OCI-LY7 (cell line): ENCODE measurements at regions not wholly inside any gene's neighbourhood (a gene's known extent, or its start where the extent isn't known, plus 50 kb on each side); places are given as distances from the start of the nearest gene placed in this dataset.

ENCODE experiments used
- BruUV-seq: library from RNA; stranded (reverse); fragments of 400-500 nt; replicated peaks from 2 replicates; lab custom pipeline; 2021; lab: Mats Ljungman, UMichigan
- CTCF ChIA-PET: fragments of 300-600 bp; sonication (Branson Sonifier 250); formaldehyde crosslinking; loops from one replicate; lab custom pipeline; 2022; ENCODE audit warnings: antibody characterized with exemption; ENCODE audit not compliant: unreplicated experiment; lab: Charles Lee
- POLR2A ChIA-PET: fragments of 300-600 bp; sonication (Branson Sonifier 250); formaldehyde crosslinking; loops from one replicate; lab custom pipeline; 2022; ENCODE audit warnings: antibody characterized with exemption; lab: Charles Lee
- DNase-seq: peaks from one replicate; pipeline ENCODE4 v3.0.0-alpha.2; 2015; ENCODE audit warnings: low spot score
- H2AFZ ChIP-seq: fragments of 200-600 bp; sonication (generic), shearing (Covaris generic); 2 replicates; pipeline ENCODE4 v1.6.1; 2014; ENCODE audit warnings: mild to moderate bottlenecking, antibody characterized with exemption, low read length, moderate library complexity
- H3K27ac ChIP-seq: fragments of 200-600 bp; sonication (generic); 2 replicates; pipeline ENCODE4 v1.5.1; 2014; ENCODE audit warnings: mixed run types, low read depth, mild to moderate bottlenecking, moderate library complexity, low read length, inconsistent platforms; ENCODE audit not compliant: poor library complexity, severe bottlenecking
- H3K36me3 ChIP-seq: fragments of 200-600 bp; sonication (generic); 2 replicates; pipeline ENCODE4 v1.6.1; 2014; ENCODE audit warnings: mild to moderate bottlenecking, antibody characterized with exemption, low read length, moderate library complexity, mixed read lengths; ENCODE audit not compliant: insufficient read depth
- H3K4me1 ChIP-seq: fragments of 200-600 bp; sonication (generic); 2 replicates; pipeline ENCODE4 v1.5.1; 2014; ENCODE audit warnings: mild to moderate bottlenecking, low read length; ENCODE audit not compliant: insufficient read depth, poor library complexity, severe bottlenecking
- H3K4me2 ChIP-seq: fragments of 200-600 bp; sonication (generic); 2 replicates; pipeline ENCODE4 v1.6.1; 2014; ENCODE audit warnings: mild to moderate bottlenecking, low read length
- H3K4me3 ChIP-seq: fragments of 200-600 bp; sonication (generic); 2 replicates; pipeline ENCODE4 v1.5.1; 2014; ENCODE audit warnings: mild to moderate bottlenecking, low read depth, low read length; ENCODE audit not compliant: poor library complexity, severe bottlenecking
- H3K79me2 ChIP-seq: fragments of 200-600 bp; sonication (generic); 2 replicates; pipeline ENCODE4 v1.6.1; 2016; ENCODE audit warnings: low read depth, mild to moderate bottlenecking, low read length, moderate library complexity, mixed read lengths; ENCODE audit not compliant: insufficient read depth
- H3K9me2 ChIP-seq: fragments of 200-600 bp; sonication (generic); 2 replicates; pipeline ENCODE4 v1.6.1; 2016; ENCODE audit warnings: mild to moderate bottlenecking, low read length, mixed read lengths; ENCODE audit not compliant: insufficient read depth
- H3K9me3 ChIP-seq: fragments of 200-600 bp; sonication (generic); 2 replicates; pipeline ENCODE4 v1.6.1; 2014; ENCODE audit warnings: mild to moderate bottlenecking, mixed run types, low read length, mixed read lengths
- H4K20me1 ChIP-seq: fragments of 200-600 bp; sonication (generic); 2 replicates; pipeline ENCODE4 v1.6.1; 2014; ENCODE audit warnings: mild to moderate bottlenecking, antibody characterized with exemption, low read length, moderate library complexity, mixed read lengths; ENCODE audit not compliant: insufficient read depth
- CTCF ChIP-seq: fragments of 200-600 bp; sonication (generic); conservative IDR thresholded peaks from 2 replicates; pipeline ENCODE4 v1.5.1; 2014; ENCODE audit warnings: mild to moderate bottlenecking, antibody characterized with exemption, low read length, moderate library complexity, mixed read lengths
- EZH2phosphoT487 ChIP-seq: fragments of 200-600 bp; sonication (generic); IDR thresholded peaks from 2 replicates; pipeline ENCODE4 v1.6.1; 2018; ENCODE audit warnings: low read depth, borderline replicate concordance, mild to moderate bottlenecking, mixed run types, antibody characterized with exemption, low read length, moderate library complexity, mixed read lengths
- intact Hi-C: fragments of 100-400 bp; cut with micrococcal nuclease; formaldehyde crosslinking; loops from one replicate; pipeline ENCODE4 v1.10.0; 2022; ENCODE audit not compliant: unreplicated experiment

- Histone ChIP-seq H3K9me2 (no peaks in the 10 kb centered on the region), H4K20me1 (no peaks in the 10 kb centered on the region), H2AFZ (no peak overlapping the region), H3K36me3 (no peaks in the 10 kb centered on the region), H3K4me1 (no peaks in the 10 kb centered on the region), H3K9me3 (no peaks in the 10 kb centered on the region), H3K79me2 (no peaks in the 10 kb centered on the region), H3K4me2 (no peak overlapping the region), H3K27ac (no peak overlapping the region), H3K4me3 (no peak overlapping the region)
- BruUV-seq, result no TSS peak
- TF ChIP-seq EZH2phosphoT487 (no peak), CTCF (no peak)
- DNase-seq, result no peak
- intact Hi-C loops, result no loop called here
- CTCF ChIA-PET, result no interaction called here
- POLR2A ChIA-PET, result interaction anchor here (0.6 kb wide), 1 partner anchor 42 kb away, joined by 3 read pairs; no protein-coding TSS in a partner anchor
These were observed 251.8 kb downstream of the CRPPA start for GRCh38 chr7:16169537-16169936.

- H3K36me3 ChIP-seq, result no peaks in the 10 kb centered on the region
- no peak for DNase-seq
- no peak overlapping the region for H3K27ac ChIP-seq
- intact Hi-C loops, result no loop called here
- no peak overlapping the region for H2AFZ ChIP-seq
- H3K9me2 ChIP-seq, result no peaks in the 10 kb centered on the region
- CTCF ChIA-PET, result no interaction called here
- no peak overlapping the region for H3K4me3 ChIP-seq
- no TSS peak for BruUV-seq
- no peak overlapping the region for H3K4me2 ChIP-seq
- no peaks in the 10 kb centered on the region for H4K20me1 ChIP-seq
- no peaks in the 10 kb centered on the region for H3K9me3 ChIP-seq
- no peaks in the 10 kb centered on the region for H3K4me1 ChIP-seq
- no peaks in the 10 kb centered on the region for H3K79me2 ChIP-seq
- POLR2A ChIA-PET, result no interaction called here
- TF ChIP-seq CTCF (no peak), EZH2phosphoT487 (no peak)
These were observed 253.8 kb downstream of the CRPPA start for GRCh38 chr7:16167526-16167925.

- ChIA-PET POLR2A (no interaction called here), CTCF (no interaction called here)
- Histone ChIP-seq H3K79me2 (no peaks in the 10 kb centered on the region), H3K4me3 (no peak overlapping the region), H3K27ac (no peak overlapping the region), H4K20me1 (no peaks in the 10 kb centered on the region), H3K4me1 (no peaks in the 10 kb centered on the region), H3K4me2 (no peak overlapping the region), H3K36me3 (no peaks in the 10 kb centered on the region), H2AFZ (no peak overlapping the region), H3K9me2 (no peaks in the 10 kb centered on the region), H3K9me3 (no peaks in the 10 kb centered on the region)
- TF ChIP-seq CTCF (no peak), EZH2phosphoT487 (no peak)
- no TSS peak for BruUV-seq
- DNase-seq, result no peak
- intact Hi-C loops, result no loop called here
These were observed 277.0 kb downstream of the CRPPA start for GRCh38 chr7:16144361-16144760.
